ENCODE measurements at regions not wholly inside any gene's neighbourhood (a gene's known extent, or its start where the extent isn't known, plus 50 kb on each side); places are given as distances from the start of the nearest gene placed in this dataset.

GRCh38 chr10:130242513-130242912 lies 106.3 kb downstream of the GLRX3 start:
- Mint-ChIP-seq H3K27ac (no peak overlapping the region), H3K9me3 (peaks cover 95% of the 10 kb centered on the region), H3K36me3 (ENCODE audit: low read depth) (peaks cover 36% of the 10 kb centered on the region), H3K4me3 (no peak overlapping the region), H3K4me1 (no peaks in the 10 kb centered on the region), H3K27me3 (ENCODE audit: insufficient read depth, low read depth, poor library complexity) (no peaks in the 10 kb centered on the region)
- TF ChIP-seq ZNF114 (CRISPR knock-in tag; IDR thresholded peaks at IDR 0.05) (no peak), ETS1 (IDR thresholded peaks at IDR 0.05) (no peak), NANOG (IDR thresholded peaks at IDR 0.05; ENCODE audit: borderline replicate concordance) (no peak), CREB1 (CRISPR knock-in tag; IDR thresholded peaks at IDR 0.05; ENCODE audit: low read depth) (no peak), EZH2 (IDR thresholded peaks at IDR 0.05; ENCODE audit: low read depth, unreplicated experiment) (no peak), REST (IDR thresholded peaks at IDR 0.05; ENCODE audit: unreplicated experiment) (no peak), EZH2phosphoT487 (IDR thresholded peaks at IDR 0.05; ENCODE audit: unreplicated experiment) (no peak), JUNB (IDR thresholded peaks at IDR 0.05; ENCODE audit: unreplicated experiment) (no peak), POLR2AphosphoS5 (IDR thresholded peaks at IDR 0.05; ENCODE audit: low read depth) (no peak), ZNF462 (CRISPR knock-in tag; IDR thresholded peaks at IDR 0.05) (no peak), ZNF331 (CRISPR knock-in tag; IDR thresholded peaks at IDR 0.05; ENCODE audit: low read depth) (no peak), STAT1 (IDR thresholded peaks at IDR 0.05; ENCODE audit: unreplicated experiment) (no peak), CTCF (conservative IDR thresholded peaks at IDR 0.05; ENCODE audit: low read depth in 2 of 2) (no peak)
- ATAC-seq (no peak), DNase-seq (ENCODE audit: low spot score) (no peak)
- Histone ChIP-seq H3K27ac (ENCODE audit: low read depth) (no peak overlapping the region), H3F3A (replicated peaks; ENCODE audit: low read depth) (no peaks in the 10 kb centered on the region), H3K36me3 (ENCODE audit: insufficient read depth) (no peaks in the 10 kb centered on the region; the same call in 1 of the 2 replicates), H3K27me3 (ENCODE audit: insufficient read depth) (no peaks in the 10 kb centered on the region), H2AFZ (no peak overlapping the region), H3K4me2 (no peak overlapping the region), H3K4me3 (no peak overlapping the region), H3K4me1 (ENCODE audit: insufficient read depth) (no peaks in the 10 kb centered on the region), H4K20me1 (replicated peaks; ENCODE audit: insufficient read depth) (no peaks in the 10 kb centered on the region), H3K79me2 (replicated peaks; ENCODE audit: insufficient read depth) (no peaks in the 10 kb centered on the region), H3K9me2 (ENCODE audit: insufficient read depth) (no peaks in the 10 kb centered on the region)

Data from GM23338 (cell line).